Stimulated activated effector memory CD8-positive, alpha-beta T cell treated with anti-CD3 and anti-CD28 coated beads, Interleukin-12 subunit alpha, Interleukin-12 subunit beta, amount 100 ng/mL, for 72 hours (primary cell): ENCODE measurements at regions not wholly inside any gene's neighbourhood (a gene's known extent, or its start where the extent isn't known, plus 50 kb on each side); places are given as distances from the start of the nearest gene placed in this dataset.
"Not testable (repeated sequence)": the region's sequence is repeated elsewhere in the genome, so short reads cannot be mapped to it uniquely, and the experiment has no call there.

ENCODE experiments used
- ATAC-seq: fragments of 150-1000 bp; cut with Tn5 transposase; 2 replicates; pipeline ENCODE4 v1.10.0; 2021
- DNase-seq, 2 donors: peaks; one replicate each; pipeline ENCODE4 v3.0.0; 2021 to 2022; ENCODE audit warnings: low spot score in 2 of 2
- H3K27ac Mint-ChIP-seq: one replicate; pipeline ENCODE4 v1.8.0; 2022; ENCODE audit warnings: mild to moderate bottlenecking, mixed read lengths
- H3K36me3 Mint-ChIP-seq: one replicate; pipeline ENCODE4 v1.8.0; 2022; ENCODE audit warnings: mild to moderate bottlenecking, mixed read lengths
- H3K4me1 Mint-ChIP-seq: one replicate; pipeline ENCODE4 v1.8.0; 2022; ENCODE audit warnings: mixed read lengths
- H3K4me3 Mint-ChIP-seq: one replicate; pipeline ENCODE4 v1.8.0; 2022; ENCODE audit warnings: mild to moderate bottlenecking, mixed read lengths
- H3K9me3 Mint-ChIP-seq: one replicate; pipeline ENCODE4 v1.8.0; 2022; ENCODE audit warnings: mixed read lengths

DNA sequence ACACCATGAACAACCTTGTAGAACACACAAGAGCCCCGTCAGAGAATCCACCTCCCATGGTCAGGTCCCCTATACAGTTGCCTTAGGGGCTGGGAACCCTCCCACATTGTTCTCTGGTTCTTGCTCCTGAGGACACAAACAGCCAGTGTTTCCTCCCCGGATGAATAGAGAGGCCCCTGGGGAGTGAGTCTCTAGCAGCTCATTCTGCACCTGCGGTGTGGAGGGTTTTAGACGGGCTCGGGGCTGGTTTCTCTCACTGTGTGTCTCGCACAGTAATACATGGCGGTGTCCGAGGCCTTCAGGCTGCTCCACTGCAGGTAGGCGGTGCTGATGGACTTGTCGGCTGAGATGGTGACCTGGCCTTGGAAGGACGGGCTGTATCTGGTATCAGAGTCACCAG is 1052.1 kb downstream of the TMEM121 start:
- no peaks in the 10 kb centered on the region for H3K9me3 Mint-ChIP-seq
- ATAC-seq = no peak
- DNase-seq = no peak
- H3K4me1 Mint-ChIP-seq = no peaks in the 10 kb centered on the region
- H3K27ac Mint-ChIP-seq = no peak overlapping the region
- peaks cover 6% of the 10 kb centered on the region for H3K36me3 Mint-ChIP-seq
- no peak overlapping the region for H3K4me3 Mint-ChIP-seq

DNA sequence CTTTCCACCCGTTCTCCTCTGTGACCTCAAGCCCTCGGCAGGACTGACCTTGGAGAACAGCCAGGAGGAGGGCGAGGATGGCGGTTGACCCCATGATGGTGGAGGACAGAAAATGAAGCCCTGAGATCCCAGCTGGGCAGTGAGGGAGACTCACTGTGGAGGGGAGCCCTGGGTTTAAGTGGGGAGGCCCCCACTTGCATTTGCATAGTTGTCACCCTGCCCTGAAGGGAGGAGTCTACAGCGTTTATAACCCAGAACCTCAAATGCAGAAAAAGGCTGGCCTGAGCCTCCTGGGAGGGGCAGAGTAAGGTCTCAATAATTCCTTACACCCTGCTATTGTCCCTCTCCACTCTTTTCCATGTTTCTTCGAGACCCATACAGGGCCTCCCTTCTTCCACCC is 1052.7 kb downstream of the TMEM121 start:
- no peak overlapping the region for H3K27ac Mint-ChIP-seq

DNA sequence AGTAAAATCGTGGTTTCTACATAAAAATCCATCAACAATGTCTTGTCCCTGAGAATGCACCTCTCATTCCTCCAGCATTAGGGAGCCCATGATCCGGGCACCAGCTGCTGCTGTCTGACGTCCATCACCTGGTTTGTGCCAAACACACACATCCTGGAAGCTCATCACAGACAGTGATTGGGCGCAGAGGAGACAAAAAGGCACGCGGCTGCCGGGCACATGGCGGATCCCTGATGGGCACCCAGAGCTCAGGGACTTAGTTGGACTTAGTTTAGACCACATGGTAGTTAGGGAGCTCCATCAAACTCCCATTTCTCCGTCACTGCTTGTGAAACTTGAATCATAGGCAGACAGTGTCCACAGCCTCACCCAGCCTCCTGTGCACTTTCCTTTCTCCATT is 1059.3 kb downstream of the TMEM121 start:
- DNase-seq (peak in 1 of 2 donors; percentile 43), ATAC-seq (no peak)
- Mint-ChIP-seq H3K36me3 (peaks cover 6% of the 10 kb centered on the region), H3K27ac (no peak overlapping the region), H3K4me1 (peaks cover 6% of the 10 kb centered on the region), H3K9me3 (no peaks in the 10 kb centered on the region), H3K4me3 (no peak overlapping the region)

More for the DNA sequence above, 1052.7 kb downstream of the TMEM121 start:
- Mint-ChIP-seq H3K4me1 (no peaks in the 10 kb centered on the region), H3K4me3 (no peak overlapping the region), H3K36me3 (peaks cover 6% of the 10 kb centered on the region), H3K9me3 (no peaks in the 10 kb centered on the region)
- DNase-seq (no peak), ATAC-seq (no peak)

DNA sequence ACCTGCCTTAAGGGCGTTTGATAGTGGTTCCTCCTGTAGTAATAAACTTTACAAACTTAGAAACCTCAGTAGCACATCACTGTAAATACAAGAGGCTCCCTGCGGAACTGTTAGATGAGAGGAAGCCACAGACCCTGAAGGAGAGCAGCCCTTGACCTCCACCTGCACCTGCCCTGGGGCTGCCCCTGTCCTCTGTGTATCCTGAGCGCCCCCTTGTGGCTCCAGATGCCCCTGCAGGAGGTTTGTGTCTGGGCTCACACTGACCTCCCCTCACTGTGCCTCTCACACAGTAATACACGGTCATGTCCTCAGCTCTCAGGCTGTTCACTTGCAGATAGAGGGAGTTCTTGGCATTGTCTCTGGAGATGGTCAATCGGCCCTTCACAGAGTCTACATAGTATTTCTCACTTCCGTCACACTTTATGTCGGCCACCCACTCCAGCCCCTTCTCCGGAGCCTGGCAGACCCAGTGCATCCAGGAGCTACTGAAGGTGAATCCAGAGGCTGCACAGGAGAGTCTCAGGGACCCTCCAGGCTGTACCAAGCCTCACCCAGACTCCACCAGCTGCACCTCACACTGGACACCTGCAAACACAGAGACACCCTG is 1059.8 kb downstream of the TMEM121 start:
- H3K36me3 Mint-ChIP-seq = peaks cover 6% of the 10 kb centered on the region
- peak; percentile 84 for ATAC-seq
- H3K9me3 Mint-ChIP-seq = no peaks in the 10 kb centered on the region
- DNase-seq = peak; percentile 65 to 85
- H3K4me1 Mint-ChIP-seq = peaks cover 11% of the 10 kb centered on the region
- no peak overlapping the region for H3K4me3 Mint-ChIP-seq
- H3K27ac Mint-ChIP-seq = no peak overlapping the region

DNA sequence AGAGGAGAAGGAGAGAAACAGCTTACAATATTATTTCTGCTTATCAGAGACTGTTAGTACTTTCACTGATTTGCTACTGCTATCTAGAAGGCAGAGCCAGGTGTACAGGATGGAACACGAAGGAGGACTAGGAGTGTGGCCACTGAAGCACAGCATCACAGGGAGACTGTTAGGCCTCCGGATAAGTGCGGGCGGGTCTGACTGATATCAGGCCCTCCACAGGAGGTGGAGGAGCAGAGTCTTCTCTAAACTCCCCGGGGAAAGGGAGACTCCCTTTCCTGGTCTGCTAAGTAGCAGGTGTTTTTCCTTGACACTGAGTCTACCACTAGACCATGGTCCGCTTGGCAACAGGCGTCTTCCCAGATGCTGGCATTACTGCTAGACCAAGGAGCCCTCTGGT is 1065.2 kb downstream of the TMEM121 start:
- not testable (repeated sequence) for H3K36me3 Mint-ChIP-seq, H3K27ac Mint-ChIP-seq, H3K4me1 Mint-ChIP-seq, H3K4me3 Mint-ChIP-seq, DNase-seq, ATAC-seq, H3K9me3 Mint-ChIP-seq

DNA sequence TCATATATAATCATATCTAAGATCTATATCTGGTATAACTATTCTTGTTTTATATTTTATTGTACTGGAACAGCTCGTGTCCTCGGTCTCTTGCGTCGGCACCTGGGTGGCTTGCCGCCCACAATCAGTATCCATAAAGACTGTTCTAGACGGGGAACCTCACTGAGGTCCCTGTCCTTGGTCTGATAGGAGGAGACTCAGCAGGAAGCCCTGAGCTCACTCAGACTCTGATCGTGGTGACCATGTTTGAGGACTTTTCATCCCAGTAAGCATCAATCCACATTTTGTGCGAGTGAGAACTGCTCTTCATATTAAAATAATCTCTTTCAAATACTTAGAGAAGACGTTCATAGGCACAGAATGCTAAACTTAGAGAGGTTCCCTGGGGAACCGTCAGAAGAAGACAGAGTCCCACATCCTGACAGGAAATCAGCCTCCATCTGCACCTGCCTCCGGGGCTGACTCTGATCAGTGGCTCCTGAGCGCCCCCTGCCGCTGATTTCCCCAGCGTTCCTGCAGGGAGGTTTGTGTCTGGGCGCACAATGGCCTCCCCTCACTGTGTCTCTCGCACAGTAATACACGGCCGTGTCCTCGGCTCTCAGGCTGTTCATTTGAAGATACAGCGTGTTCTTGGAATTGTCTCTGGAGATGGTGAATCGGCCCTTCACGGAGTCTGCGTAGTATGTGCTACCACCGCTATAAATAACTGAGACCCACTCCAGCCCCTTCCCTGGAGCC is 1065.9 kb downstream of the TMEM121 start:
- not testable (repeated sequence) for H3K27ac Mint-ChIP-seq, H3K4me3 Mint-ChIP-seq, H3K9me3 Mint-ChIP-seq, H3K36me3 Mint-ChIP-seq, H3K4me1 Mint-ChIP-seq
- DNase-seq (peak in 1 of 2 donors; percentile 80), ATAC-seq (peak; percentile 24)

DNA sequence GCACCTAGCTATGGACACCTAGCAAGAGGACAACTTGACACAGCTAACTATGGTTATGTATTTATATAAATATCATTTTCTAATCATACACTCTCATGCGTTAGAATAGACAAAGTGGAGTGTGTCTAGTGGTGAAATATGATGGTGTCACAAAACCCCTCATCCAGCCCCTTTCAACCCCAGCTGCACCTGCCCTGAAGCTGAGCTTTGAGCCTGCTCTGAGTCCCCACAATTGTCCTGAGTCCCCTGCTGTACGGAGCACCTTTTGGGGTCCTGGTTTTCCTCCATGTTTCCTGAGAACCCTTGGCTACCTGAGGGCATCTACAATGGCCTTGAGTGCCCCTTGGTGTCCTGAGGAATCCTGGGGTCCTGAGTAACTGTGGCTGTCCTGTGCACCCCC is 1072.8 kb downstream of the TMEM121 start:
- Mint-ChIP-seq H3K4me1 (no peaks in the 10 kb centered on the region), H3K4me3 (no peak overlapping the region), H3K36me3 (no peaks in the 10 kb centered on the region)

DNA sequence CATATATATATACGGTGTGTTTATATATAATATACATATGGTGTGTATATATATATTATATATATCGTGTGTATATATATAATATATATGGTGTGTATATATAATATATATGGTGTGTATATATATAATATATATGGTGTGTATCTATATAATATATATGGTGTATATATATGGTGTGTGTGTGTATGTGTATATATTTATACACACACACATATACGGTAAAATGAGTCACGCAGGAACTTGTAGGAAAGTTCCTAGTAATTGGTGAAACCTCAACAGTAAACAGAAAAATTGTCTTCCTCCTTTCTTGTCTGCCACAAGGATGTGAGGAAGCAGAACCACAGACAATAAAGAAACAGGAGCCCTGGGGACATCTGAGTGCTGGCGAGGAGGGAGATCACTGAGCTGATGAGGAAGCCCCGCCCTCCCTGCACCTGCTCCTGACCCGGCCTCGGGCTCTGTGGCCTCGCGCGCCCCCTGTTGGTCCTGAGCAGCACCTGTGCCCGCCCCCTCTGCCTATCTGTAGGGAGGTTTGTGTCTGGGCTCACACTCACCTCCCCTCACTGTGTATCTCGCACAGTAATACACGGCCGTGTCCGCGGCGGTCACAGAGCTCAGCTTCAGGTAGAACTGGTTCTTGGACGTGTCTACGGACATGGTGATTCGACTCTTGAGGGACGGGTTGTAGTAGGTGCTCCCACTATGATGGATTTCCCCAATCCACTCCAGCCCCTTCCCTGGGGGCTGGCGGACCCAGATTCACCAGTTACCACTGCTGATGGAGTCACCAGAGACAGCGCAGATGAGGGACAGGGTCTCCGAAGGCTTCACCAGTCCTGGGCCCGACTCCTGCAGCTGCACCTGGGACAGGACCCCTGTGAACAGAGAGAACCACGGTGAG is 1079.4 kb downstream of the TMEM121 start:
- no peak overlapping the region for H3K4me3 Mint-ChIP-seq

More for the DNA sequence above, 1072.8 kb downstream of the TMEM121 start:
- no peak overlapping the region for H3K27ac Mint-ChIP-seq
- H3K9me3 Mint-ChIP-seq = no peaks in the 10 kb centered on the region
- no peak for DNase-seq
- no peak for ATAC-seq

DNA sequence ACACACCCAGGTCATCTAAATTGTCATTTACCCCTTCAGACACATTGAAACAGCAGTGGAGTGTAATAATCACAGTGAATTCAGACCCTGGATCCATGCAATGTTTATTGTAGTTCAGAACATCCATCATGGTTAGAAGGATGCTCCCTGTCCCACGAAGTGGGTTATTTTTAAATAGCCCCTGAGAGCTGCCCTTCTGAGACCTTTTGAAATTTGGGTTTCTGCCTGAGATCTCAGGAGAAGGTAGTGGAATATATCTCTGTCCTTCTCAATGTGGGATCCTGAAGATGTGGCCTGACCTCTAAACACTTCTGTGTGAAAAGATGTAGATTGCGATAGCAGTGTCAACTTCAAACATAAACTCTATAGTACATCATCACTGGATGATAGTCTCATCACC is 1080.6 kb downstream of the TMEM121 start:
- no peaks in the 10 kb centered on the region for H3K36me3 Mint-ChIP-seq
- H3K4me1 Mint-ChIP-seq = peaks cover 11% of the 10 kb centered on the region
- H3K27ac Mint-ChIP-seq = no peak overlapping the region
- DNase-seq (peak in 1 of 2 donors; percentile 28), ATAC-seq (no peak)
- no peaks in the 10 kb centered on the region for H3K9me3 Mint-ChIP-seq
- no peak overlapping the region for H3K4me3 Mint-ChIP-seq

More for the DNA sequence above, 1079.4 kb downstream of the TMEM121 start:
- Mint-ChIP-seq H3K9me3 (no peaks in the 10 kb centered on the region), H3K27ac (no peak overlapping the region), H3K36me3 (no peaks in the 10 kb centered on the region), H3K4me1 (peaks cover 11% of the 10 kb centered on the region)
- DNase-seq = peak; percentile 74 to 91
- ATAC-seq = peak; percentile 95

DNA sequence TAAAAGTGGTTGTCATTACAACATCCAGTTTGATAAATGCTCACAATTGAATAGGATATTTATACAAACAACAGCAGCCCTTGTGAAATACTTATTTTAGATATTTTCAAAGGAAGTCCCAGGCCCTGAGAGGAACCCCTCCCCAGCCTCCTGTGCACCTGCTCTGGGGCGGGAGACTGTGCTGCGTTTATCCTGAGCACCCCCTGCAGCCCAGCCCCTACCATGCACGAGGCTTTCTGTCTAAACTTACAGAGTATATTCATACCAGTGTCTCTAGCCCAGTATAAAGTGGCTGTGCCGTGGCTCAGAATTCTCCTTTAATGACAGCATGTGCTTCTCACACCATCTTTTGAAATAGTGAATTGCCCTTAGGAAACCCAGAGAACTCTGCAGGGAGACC is 1084.3 kb downstream of the TMEM121 start:
- Mint-ChIP-seq H3K36me3 (no peaks in the 10 kb centered on the region), H3K9me3 (no peaks in the 10 kb centered on the region), H3K27ac (no peak overlapping the region), H3K4me1 (peaks cover 10% of the 10 kb centered on the region), H3K4me3 (no peak overlapping the region)
- DNase-seq (no peak), ATAC-seq (no peak)

DNA sequence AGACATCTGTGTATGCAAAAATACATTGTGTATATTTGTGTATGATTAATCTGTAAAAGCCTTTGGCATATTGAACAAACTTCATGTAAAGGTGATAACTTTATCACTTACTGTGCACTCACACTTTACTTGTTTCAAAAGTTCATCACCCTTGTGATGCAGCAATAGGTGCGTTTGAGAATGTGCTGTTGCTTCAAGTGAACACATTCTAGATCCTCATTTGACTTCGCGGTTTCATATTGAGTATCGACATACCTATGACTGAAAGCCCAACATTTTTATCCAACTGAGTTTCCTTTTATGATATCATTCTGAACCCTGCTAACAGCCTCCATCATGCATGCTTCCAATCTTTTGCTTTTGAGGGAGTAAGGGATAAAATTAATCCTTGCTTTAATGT is 1086.9 kb downstream of the TMEM121 start:
- H3K9me3 Mint-ChIP-seq = no peaks in the 10 kb centered on the region
- H3K36me3 Mint-ChIP-seq = no peaks in the 10 kb centered on the region
- DNase-seq = peak in 1 of 2 donors; percentile 48

DNA sequence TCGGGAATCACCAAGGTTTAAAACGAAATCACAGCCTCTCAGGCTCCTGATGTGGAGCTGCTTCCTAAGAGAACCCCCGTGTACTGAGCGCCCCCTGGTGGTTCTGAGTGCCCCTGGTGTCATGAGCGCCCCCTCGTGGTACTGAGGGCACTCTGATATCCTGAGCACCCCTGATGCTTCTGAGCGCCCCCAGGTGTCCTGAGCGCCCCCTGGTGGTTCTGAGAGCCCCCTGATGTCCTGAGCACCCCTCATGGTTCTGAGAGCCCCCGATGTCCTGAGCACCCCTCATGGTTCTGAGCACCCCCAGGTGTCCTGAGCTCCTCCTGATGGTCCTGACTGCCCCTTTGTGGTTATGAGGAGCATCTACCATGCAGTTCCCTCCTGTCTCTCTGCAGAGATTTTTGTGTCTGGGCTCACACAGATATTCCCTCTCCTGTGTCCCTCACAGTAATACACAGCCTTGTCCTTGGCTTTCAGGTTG is 1092.1 kb downstream of the TMEM121 start:
- not testable (repeated sequence) for H3K27ac Mint-ChIP-seq

More for the DNA sequence above, 1086.9 kb downstream of the TMEM121 start:
- no peak overlapping the region for H3K4me3 Mint-ChIP-seq
- H3K4me1 Mint-ChIP-seq = no peaks in the 10 kb centered on the region
- ATAC-seq = peak; percentile 86
- no peak overlapping the region for H3K27ac Mint-ChIP-seq

DNA sequence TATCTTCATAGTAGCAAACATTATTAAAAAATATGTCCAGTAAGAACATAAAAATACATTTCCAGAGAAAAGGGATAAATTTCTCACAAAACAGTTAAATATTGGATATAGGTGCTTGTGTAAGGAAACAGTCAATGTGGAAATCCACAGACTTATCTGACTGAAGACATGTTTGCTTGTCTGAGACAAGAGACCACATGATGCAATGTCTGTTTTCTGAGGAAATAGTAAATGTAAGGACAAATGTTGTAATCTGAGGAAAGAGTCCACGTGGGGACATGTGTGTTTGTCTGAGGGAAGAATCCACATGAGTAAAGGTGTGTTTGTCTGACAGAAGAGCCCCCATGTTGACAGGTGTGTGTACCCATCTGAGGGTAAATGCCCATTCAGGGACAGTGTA is 1093.2 kb downstream of the TMEM121 start:
- Mint-ChIP-seq H3K9me3 (no peaks in the 10 kb centered on the region), H3K4me3 (no peak overlapping the region), H3K27ac (no peak overlapping the region), H3K36me3 (peaks cover 5% of the 10 kb centered on the region), H3K4me1 (peaks cover 15% of the 10 kb centered on the region)
- no peak for DNase-seq
- no peak for ATAC-seq

More for the DNA sequence above, 1092.1 kb downstream of the TMEM121 start:
- peaks cover 15% of the 10 kb centered on the region for H3K4me1 Mint-ChIP-seq
- not testable (repeated sequence) for H3K4me3 Mint-ChIP-seq, H3K9me3 Mint-ChIP-seq, H3K36me3 Mint-ChIP-seq
- DNase-seq (peak; percentile 92 to 100), ATAC-seq (peak; percentile 89)

DNA sequence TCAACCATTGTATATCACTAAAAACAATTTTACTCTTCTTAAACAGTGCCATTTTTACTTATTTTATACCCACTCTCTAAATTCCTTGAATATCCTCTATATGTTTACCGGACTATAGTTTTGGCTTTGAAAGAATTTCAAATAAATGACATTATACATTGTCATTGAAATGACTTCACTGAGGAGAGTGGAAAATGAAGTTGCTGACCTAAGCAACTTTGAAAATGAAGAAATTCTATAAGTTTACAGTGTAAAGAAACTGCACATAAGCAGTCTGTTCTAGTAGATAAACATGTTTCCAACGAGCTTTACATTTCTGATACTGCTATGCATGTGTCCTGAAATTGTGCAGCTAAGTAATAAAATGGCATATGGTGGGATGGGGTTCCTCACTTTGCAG is 1094.0 kb downstream of the TMEM121 start:
- DNase-seq (no peak), ATAC-seq (no peak)
- peaks cover 15% of the 10 kb centered on the region for H3K4me1 Mint-ChIP-seq
- peaks cover 5% of the 10 kb centered on the region for H3K36me3 Mint-ChIP-seq
- no peaks in the 10 kb centered on the region for H3K9me3 Mint-ChIP-seq
- no peak overlapping the region for H3K4me3 Mint-ChIP-seq
- H3K27ac Mint-ChIP-seq = no peak overlapping the region

DNA sequence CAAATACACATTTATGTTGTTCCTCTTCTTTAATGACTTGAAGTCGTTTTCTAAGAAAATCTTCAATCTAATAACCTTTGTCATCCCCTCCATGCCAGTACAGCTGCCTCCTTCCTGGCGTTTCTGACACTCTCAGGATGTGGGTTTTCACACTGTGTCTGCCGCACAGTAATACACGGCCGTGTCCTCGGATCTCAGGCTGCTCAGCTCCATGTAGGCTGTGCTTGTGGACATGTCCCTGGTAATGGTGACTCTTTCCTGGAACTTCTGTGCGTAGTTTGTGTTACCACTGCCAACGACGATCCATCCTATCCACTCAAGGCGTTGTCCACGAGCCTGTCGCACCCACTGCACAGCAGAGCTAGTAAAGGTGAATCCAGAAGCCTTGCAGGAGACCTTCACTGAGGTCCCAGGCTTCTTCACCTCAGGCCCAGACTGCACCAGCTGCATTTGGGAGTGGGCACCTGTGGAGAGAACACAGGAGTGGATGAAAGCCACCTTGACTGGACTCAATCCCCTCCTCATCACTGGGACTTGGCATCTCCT is 1095.9 kb downstream of the TMEM121 start:
- H3K36me3 Mint-ChIP-seq = peaks cover 5% of the 10 kb centered on the region
- ATAC-seq (peak; percentile 73), DNase-seq (peak in 1 of 2 donors; percentile 66)

More for the DNA sequence above, 1095.9 kb downstream of the TMEM121 start:
- no peaks in the 10 kb centered on the region for H3K9me3 Mint-ChIP-seq
- H3K27ac Mint-ChIP-seq = no peak overlapping the region
- peak overlapping the region; percentile 18 for H3K4me3 Mint-ChIP-seq
- peaks cover 20% of the 10 kb centered on the region for H3K4me1 Mint-ChIP-seq
